ENCODE measurements at regions not wholly inside any gene's neighbourhood (a gene's known extent, or its start where the extent isn't known, plus 50 kb on each side); places are given as distances from the start of the nearest gene placed in this dataset.

- Histone ChIP-seq H3K4me3 (no peak overlapping the region), H3K4me1 (replicated peaks) (peaks cover 5% of the 10 kb centered on the region; the same call in 1 of the 2 replicates), H3K9me3 (replicated peaks) (peaks cover 9% of the 10 kb centered on the region), H3K27ac (no peak overlapping the region), H3K36me3 (no peaks in the 10 kb centered on the region), H3K27me3 (replicated peaks) (no peaks in the 10 kb centered on the region)
- DNase-seq (ENCODE audit: low read depth in 1 of 2, low spot score in 2 of 2) = no peak
These were observed 50.1 kb upstream of the NCOA3 start for GRCh38 chr20:47451602-47451904.

Measured in SJSA1 (cell line).